ENCODE measurements at regions not wholly inside any gene's neighbourhood (a gene's known extent, or its start where the extent isn't known, plus 50 kb on each side); places are given as distances from the start of the nearest gene placed in this dataset.

GRCh38 chrX:120731386-120731785, 101.5 kb upstream of the C1GALT1C1 start:
- TF ChIP-seq, protein P1, sequence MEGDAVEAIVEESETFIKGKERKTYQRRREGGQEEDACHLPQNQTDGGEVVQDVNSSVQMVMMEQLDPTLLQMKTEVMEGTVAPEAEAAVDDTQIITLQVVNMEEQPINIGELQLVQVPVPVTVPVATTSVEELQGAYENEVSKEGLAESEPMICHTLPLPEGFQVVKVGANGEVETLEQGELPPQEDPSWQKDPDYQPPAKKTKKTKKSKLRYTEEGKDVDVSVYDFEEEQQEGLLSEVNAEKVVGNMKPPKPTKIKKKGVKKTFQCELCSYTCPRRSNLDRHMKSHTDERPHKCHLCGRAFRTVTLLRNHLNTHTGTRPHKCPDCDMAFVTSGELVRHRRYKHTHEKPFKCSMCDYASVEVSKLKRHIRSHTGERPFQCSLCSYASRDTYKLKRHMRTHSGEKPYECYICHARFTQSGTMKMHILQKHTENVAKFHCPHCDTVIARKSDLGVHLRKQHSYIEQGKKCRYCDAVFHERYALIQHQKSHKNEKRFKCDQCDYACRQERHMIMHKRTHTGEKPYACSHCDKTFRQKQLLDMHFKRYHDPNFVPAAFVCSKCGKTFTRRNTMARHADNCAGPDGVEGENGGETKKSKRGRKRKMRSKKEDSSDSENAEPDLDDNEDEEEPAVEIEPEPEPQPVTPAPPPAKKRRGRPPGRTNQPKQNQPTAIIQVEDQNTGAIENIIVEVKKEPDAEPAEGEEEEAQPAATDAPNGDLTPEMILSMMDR (conservative IDR thresholded peaks at IDR 0.05; ENCODE audit: low read depth, low read length) = no peak
- TF ChIP-seq EZH2 (IDR thresholded peaks at IDR 0.05; ENCODE audit: borderline replicate concordance, low read depth, low read length, poor library complexity, severe bottlenecking) = no peak

Measured in A673 (cell line).